ENCODE measurements at regions not wholly inside any gene's neighbourhood (a gene's known extent, or its start where the extent isn't known, plus 50 kb on each side); places are given as distances from the start of the nearest gene placed in this dataset.

- Histone ChIP-seq H3K27me3 (ENCODE audit: insufficient read depth, poor library complexity, severe bottlenecking) (no peaks in the 10 kb centered on the region), H3K4me3 (replicated peaks; ENCODE audit: insufficient read depth, low read length) (no peak overlapping the region), H3K27ac (replicated peaks) (no peak overlapping the region)
- no peak for DNase-seq (ENCODE audit: low read depth in 1 of 2, low spot score in 1 of 2)
- TF ChIP-seq SPI1 (IDR thresholded peaks at IDR 0.05; ENCODE audit: borderline replicate concordance, low read depth): no peak
- no peak for TF ChIP-seq POLR2AphosphoS5 (IDR thresholded peaks at IDR 0.05; ENCODE audit: low read depth)
- no peak for TF ChIP-seq GABPA (IDR thresholded peaks at IDR 0.05; ENCODE audit: low read depth)
- TF ChIP-seq CTCF (IDR thresholded peaks at IDR 0.05; ENCODE audit: insufficient read depth, low read length): no peak
Measured at GRCh38 chr2:238520359-238520886, 93.7 kb downstream of the ASB1 start.

DNA sequence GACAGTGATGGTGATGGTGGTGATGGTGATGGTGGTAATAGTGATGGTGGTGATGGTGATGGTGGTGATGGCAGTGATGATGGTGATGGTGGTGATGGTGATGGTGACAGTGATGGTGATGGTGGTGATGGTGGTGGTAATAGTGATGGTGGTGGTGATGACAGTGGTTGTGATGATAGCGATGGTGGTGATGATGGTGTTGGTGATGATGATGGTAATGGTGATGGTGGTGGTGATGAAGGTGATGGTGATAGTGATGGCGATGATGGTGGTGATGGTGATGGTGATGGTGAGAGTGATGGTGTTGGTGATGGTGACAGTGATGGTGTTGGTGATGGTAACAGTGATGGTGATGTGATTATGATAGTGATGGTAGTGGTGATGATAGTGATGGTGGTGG lies 94.3 kb downstream of the ASB1 start:
- TF ChIP-seq SPI1 (IDR thresholded peaks at IDR 0.05; ENCODE audit: borderline replicate concordance, low read depth) (no peak), CTCF (IDR thresholded peaks at IDR 0.05; ENCODE audit: insufficient read depth, low read length) (no peak), GABPA (IDR thresholded peaks at IDR 0.05; ENCODE audit: low read depth) (no peak), POLR2AphosphoS5 (IDR thresholded peaks at IDR 0.05; ENCODE audit: low read depth) (no peak)
- TF ChIP-seq, protein P1, sequence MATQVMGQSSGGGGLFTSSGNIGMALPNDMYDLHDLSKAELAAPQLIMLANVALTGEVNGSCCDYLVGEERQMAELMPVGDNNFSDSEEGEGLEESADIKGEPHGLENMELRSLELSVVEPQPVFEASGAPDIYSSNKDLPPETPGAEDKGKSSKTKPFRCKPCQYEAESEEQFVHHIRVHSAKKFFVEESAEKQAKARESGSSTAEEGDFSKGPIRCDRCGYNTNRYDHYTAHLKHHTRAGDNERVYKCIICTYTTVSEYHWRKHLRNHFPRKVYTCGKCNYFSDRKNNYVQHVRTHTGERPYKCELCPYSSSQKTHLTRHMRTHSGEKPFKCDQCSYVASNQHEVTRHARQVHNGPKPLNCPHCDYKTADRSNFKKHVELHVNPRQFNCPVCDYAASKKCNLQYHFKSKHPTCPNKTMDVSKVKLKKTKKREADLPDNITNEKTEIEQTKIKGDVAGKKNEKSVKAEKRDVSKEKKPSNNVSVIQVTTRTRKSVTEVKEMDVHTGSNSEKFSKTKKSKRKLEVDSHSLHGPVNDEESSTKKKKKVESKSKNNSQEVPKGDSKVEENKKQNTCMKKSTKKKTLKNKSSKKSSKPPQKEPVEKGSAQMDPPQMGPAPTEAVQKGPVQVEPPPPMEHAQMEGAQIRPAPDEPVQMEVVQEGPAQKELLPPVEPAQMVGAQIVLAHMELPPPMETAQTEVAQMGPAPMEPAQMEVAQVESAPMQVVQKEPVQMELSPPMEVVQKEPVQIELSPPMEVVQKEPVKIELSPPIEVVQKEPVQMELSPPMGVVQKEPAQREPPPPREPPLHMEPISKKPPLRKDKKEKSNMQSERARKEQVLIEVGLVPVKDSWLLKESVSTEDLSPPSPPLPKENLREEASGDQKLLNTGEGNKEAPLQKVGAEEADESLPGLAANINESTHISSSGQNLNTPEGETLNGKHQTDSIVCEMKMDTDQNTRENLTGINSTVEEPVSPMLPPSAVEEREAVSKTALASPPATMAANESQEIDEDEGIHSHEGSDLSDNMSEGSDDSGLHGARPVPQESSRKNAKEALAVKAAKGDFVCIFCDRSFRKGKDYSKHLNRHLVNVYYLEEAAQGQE (IDR thresholded peaks at IDR 0.05; ENCODE audit: insufficient replicate concordance, low read depth): no peak
- H3K27ac ChIP-seq (replicated peaks): no peak overlapping the region
- H3K27me3 ChIP-seq (ENCODE audit: insufficient read depth, poor library complexity, severe bottlenecking): no peaks in the 10 kb centered on the region
- no peak for DNase-seq (ENCODE audit: low read depth in 1 of 2, low spot score in 1 of 2)
- no peak overlapping the region for H3K4me3 ChIP-seq (replicated peaks; ENCODE audit: insufficient read depth, low read length)

GRCh38 chr2:238521870-238522269 lies 95.1 kb downstream of the ASB1 start:
- Histone ChIP-seq H3K27me3 (ENCODE audit: insufficient read depth, poor library complexity, severe bottlenecking) (no peaks in the 10 kb centered on the region), H3K27ac (replicated peaks) (no peak overlapping the region), H3K4me3 (replicated peaks; ENCODE audit: insufficient read depth, low read length) (no peak overlapping the region)
- TF ChIP-seq GABPA (IDR thresholded peaks at IDR 0.05; ENCODE audit: low read depth) (no peak), CTCF (IDR thresholded peaks at IDR 0.05; ENCODE audit: insufficient read depth, low read length) (no peak), POLR2AphosphoS5 (IDR thresholded peaks at IDR 0.05; ENCODE audit: low read depth) (no peak), SPI1 (IDR thresholded peaks at IDR 0.05; ENCODE audit: borderline replicate concordance, low read depth) (no peak)
- TF ChIP-seq, protein P1 (IDR thresholded peaks at IDR 0.05; ENCODE audit: insufficient replicate concordance, low read depth): no peak
- no peak for DNase-seq (ENCODE audit: low read depth in 1 of 2, low spot score in 1 of 2)

Measured in HL-60 (cell line).